OCI-LY3 (cell line): ENCODE measurements at regions not wholly inside any gene's neighbourhood (a gene's known extent, or its start where the extent isn't known, plus 50 kb on each side); places are given as distances from the start of the nearest gene placed in this dataset.

ENCODE experiments used
- H2AFZ ChIP-seq: fragments of 200-600, 300-600 bp; shearing (Covaris generic); 2 replicates; pipeline ENCODE4 v1.6.0; 2014; ENCODE audit warnings: antibody characterized with exemption, low read depth, low read length
- H3K27ac ChIP-seq: fragments of 200-600, 300-600 bp; sonication (generic); 2 replicates; pipeline ENCODE4 v1.5.1; 2014; ENCODE audit warnings: mild to moderate bottlenecking, low read length, moderate library complexity, mixed read lengths
- H3K27me3 ChIP-seq: fragments of 200-600, 300-600 bp; sonication (generic); 2 replicates; pipeline ENCODE4 v1.6.1; 2014; ENCODE audit warnings: low read depth, low read length, mixed read lengths
- H3K36me3 ChIP-seq: fragments of 200-600, 300-600 bp; sonication (generic); replicated peaks from 2 replicates; pipeline ENCODE3; 2014; ENCODE audit warnings: low read depth, low read length, mixed read lengths
- H3K4me1 ChIP-seq: fragments of 300-600, 200-600 bp; sonication (generic); 2 replicates; pipeline ENCODE4 v1.6.1; 2014; ENCODE audit warnings: low read length, mixed read lengths
- H3K4me2 ChIP-seq: fragments of 200-600, 300-600 bp; sonication (generic); 2 replicates; pipeline ENCODE4 v1.6.1; 2014; ENCODE audit warnings: low read length, mixed read lengths
- H3K4me3 ChIP-seq: fragments of 300-600, 200-600 bp; sonication (generic); 2 replicates; pipeline ENCODE4 v1.5.1; 2014; ENCODE audit warnings: antibody characterized with exemption, mild to moderate bottlenecking, low read length, moderate library complexity
- H3K79me2 ChIP-seq: fragments of 300-600, 200-600 bp; shearing (Covaris generic); 2 replicates; pipeline ENCODE4 v1.6.1; 2014; ENCODE audit warnings: mild to moderate bottlenecking, low read length, mixed read lengths
- H3K9ac ChIP-seq: fragments of 300-600, 200-600 bp; shearing (Covaris generic); 2 replicates; pipeline ENCODE4 v1.6.0; 2014; ENCODE audit warnings: mild to moderate bottlenecking, low read length, moderate library complexity
- H3K9me3 ChIP-seq: fragments of 200-600, 300-600 bp; shearing (Covaris generic); 2 replicates; pipeline ENCODE4 v1.6.1; 2014; ENCODE audit warnings: low read length, mixed read lengths; ENCODE audit not compliant: insufficient read depth
- H4K20me1 ChIP-seq: fragments of 200-600, 300-600 bp; sonication (generic); 2 replicates; pipeline ENCODE4 v1.6.1; 2016; ENCODE audit warnings: low read length, mixed read lengths; ENCODE audit not compliant: insufficient read depth
- EZH2phosphoT487 ChIP-seq: fragments of 200-600 bp; shearing (Covaris generic); IDR thresholded peaks from 2 replicates; pipeline ENCODE4 v1.6.1; 2018; ENCODE audit warnings: antibody characterized with exemption, mixed run types, low read depth
- TF ChIP-seq, protein P1 (sequence below): fragments of 200-600, 300-600 bp; sonication (generic); IDR thresholded peaks from 2 replicates; pipeline ENCODE4 v1.5.1; 2014; ENCODE audit warnings: antibody characterized with exemption, low read length, low read depth

DNA sequence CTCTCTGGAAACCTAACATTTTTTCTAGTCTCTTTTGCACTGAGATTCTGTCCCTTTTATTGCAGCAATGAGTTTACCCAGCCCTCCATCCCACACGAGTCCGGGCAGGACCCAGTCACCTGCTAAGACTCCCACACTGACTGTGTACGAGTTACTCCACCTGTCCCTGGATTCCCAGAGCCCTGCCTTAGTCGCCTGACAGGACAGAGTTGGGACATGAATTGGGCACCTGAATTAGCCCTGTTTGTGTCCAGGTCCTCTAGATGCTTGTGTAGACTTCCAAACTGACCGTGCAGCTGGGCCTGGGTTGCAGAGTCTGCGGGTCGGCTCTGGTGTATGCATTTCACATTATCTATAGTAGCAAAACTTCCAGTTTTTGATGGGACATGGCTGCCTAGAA, 238.7 kb downstream of the VAPA start:
- TF ChIP-seq, protein P1, sequence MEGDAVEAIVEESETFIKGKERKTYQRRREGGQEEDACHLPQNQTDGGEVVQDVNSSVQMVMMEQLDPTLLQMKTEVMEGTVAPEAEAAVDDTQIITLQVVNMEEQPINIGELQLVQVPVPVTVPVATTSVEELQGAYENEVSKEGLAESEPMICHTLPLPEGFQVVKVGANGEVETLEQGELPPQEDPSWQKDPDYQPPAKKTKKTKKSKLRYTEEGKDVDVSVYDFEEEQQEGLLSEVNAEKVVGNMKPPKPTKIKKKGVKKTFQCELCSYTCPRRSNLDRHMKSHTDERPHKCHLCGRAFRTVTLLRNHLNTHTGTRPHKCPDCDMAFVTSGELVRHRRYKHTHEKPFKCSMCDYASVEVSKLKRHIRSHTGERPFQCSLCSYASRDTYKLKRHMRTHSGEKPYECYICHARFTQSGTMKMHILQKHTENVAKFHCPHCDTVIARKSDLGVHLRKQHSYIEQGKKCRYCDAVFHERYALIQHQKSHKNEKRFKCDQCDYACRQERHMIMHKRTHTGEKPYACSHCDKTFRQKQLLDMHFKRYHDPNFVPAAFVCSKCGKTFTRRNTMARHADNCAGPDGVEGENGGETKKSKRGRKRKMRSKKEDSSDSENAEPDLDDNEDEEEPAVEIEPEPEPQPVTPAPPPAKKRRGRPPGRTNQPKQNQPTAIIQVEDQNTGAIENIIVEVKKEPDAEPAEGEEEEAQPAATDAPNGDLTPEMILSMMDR, result no peak
- TF ChIP-seq EZH2phosphoT487, result no peak
- no peak overlapping the region for H3K4me3 ChIP-seq
- H2AFZ ChIP-seq, result no peak overlapping the region
- H3K27me3 ChIP-seq, result no peaks in the 10 kb centered on the region
- H3K27ac ChIP-seq, result no peak overlapping the region
- H4K20me1 ChIP-seq, result no peaks in the 10 kb centered on the region
- H3K4me2 ChIP-seq, result no peak overlapping the region
- H3K36me3 ChIP-seq, result no peaks in the 10 kb centered on the region
- no peak overlapping the region for H3K9ac ChIP-seq
- no peaks in the 10 kb centered on the region for H3K79me2 ChIP-seq
- no peaks in the 10 kb centered on the region for H3K4me1 ChIP-seq
- H3K9me3 ChIP-seq, result no peaks in the 10 kb centered on the region

DNA sequence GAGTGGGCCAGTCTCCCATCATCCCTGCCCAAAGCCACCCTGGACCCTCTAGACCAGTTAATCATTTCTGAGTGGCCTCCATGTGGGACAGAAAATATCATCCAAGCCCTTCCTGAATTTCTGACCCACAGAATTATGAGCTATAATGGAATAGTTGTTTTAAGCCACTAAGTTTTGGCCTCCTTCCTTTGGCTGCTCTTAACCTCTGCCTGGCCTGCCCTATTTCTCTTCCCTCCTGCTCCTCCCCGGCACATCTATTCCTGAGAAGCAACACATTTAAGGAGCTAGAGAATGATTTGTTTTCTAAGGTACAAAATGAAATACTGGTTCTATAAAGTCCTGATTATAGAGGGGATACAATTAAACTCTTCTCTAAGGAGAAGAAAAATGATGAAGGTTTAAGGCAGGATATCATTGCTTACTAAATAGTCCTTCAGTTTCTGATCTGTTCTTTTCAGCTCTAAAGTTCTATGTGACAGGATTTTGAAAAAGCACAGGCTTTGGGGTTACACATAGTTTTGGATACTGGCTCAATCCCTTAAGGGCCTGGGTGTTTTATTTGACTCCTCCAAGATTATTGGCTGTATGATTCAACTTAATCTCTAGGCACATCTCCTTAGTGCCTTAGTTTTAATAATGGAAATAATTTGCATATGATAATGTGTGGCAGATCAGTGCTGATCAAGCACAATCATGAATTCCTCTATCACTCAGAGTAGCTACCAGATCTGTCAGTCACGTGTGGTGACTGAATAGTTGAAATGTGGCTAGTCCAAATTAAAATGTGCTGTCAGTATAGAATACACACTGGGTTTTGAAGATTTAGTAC, 240.3 kb downstream of the VAPA start:
- no peaks in the 10 kb centered on the region for H3K79me2 ChIP-seq
- TF ChIP-seq, protein P1, result no peak
- no peak for TF ChIP-seq EZH2phosphoT487
- H4K20me1 ChIP-seq, result no peaks in the 10 kb centered on the region
- no peak overlapping the region for H2AFZ ChIP-seq
- H3K27ac ChIP-seq, result no peak overlapping the region
- no peaks in the 10 kb centered on the region for H3K36me3 ChIP-seq
- no peaks in the 10 kb centered on the region for H3K9me3 ChIP-seq
- no peaks in the 10 kb centered on the region for H3K27me3 ChIP-seq
- H3K4me1 ChIP-seq, result no peaks in the 10 kb centered on the region
- no peak overlapping the region for H3K4me3 ChIP-seq
- H3K4me2 ChIP-seq, result no peak overlapping the region
- no peak overlapping the region for H3K9ac ChIP-seq

DNA sequence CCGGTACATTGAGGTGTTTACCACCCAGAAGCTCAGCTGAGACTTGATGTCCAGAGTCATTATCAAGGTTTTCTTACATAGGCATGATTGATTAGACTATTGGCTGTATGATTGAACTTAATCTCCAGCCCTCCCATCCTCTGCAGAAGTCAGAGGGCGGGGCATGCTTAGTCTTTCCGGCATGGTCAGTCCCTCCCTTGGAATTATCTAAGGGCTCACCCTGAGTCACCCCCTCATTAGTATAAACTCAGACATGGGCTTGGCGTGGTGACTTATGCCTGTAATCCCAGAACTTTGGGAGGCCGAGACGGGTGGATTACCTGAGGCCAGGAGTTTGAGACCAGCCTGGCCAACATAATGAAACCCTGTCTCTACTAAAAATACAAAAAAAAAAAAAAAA, 243.9 kb downstream of the VAPA start:
- Histone ChIP-seq H4K20me1 (no peaks in the 10 kb centered on the region), H3K4me3 (no peak overlapping the region), H3K4me1 (no peaks in the 10 kb centered on the region), H3K27me3 (no peaks in the 10 kb centered on the region), H3K9me3 (no peaks in the 10 kb centered on the region), H3K36me3 (no peaks in the 10 kb centered on the region), H3K4me2 (no peak overlapping the region), H2AFZ (no peak overlapping the region), H3K27ac (no peak overlapping the region), H3K79me2 (no peaks in the 10 kb centered on the region), H3K9ac (no peak overlapping the region)
- TF ChIP-seq, protein P1, result no peak
- TF ChIP-seq EZH2phosphoT487, result no peak

GRCh38 chr18:10160251-10160650, 246.4 kb downstream of the VAPA start:
- H4K20me1 ChIP-seq, result no peaks in the 10 kb centered on the region
- no peaks in the 10 kb centered on the region for H3K36me3 ChIP-seq
- no peak overlapping the region for H3K9ac ChIP-seq
- H3K9me3 ChIP-seq, result no peaks in the 10 kb centered on the region
- no peaks in the 10 kb centered on the region for H3K4me1 ChIP-seq
- no peak overlapping the region for H3K4me3 ChIP-seq
- no peak overlapping the region for H2AFZ ChIP-seq
- H3K79me2 ChIP-seq, result no peaks in the 10 kb centered on the region
- TF ChIP-seq EZH2phosphoT487, result no peak
- TF ChIP-seq, protein P1, result no peak
- H3K27me3 ChIP-seq, result no peaks in the 10 kb centered on the region
- H3K4me2 ChIP-seq, result no peak overlapping the region
- H3K27ac ChIP-seq, result no peak overlapping the region
